HG02588 (cell line): ENCODE measurements at regions not wholly inside any gene's neighbourhood (a gene's known extent, or its start where the extent isn't known, plus 50 kb on each side); places are given as distances from the start of the nearest gene placed in this dataset.
"Not testable (repeated sequence)": the region's sequence is repeated elsewhere in the genome, so short reads cannot be mapped to it uniquely, and the experiment has no call there.

Source experiments
- ATAC-seq: cut with Tn5 transposase; IDR thresholded peaks from one replicate; pipeline ENCODE4 v1.9.1; 2021; ENCODE audit warnings: mild to moderate bottlenecking, moderate library complexity; ENCODE audit not compliant: unreplicated experiment

GRCh38 chrX:138264095-138264494 lies 447.4 kb downstream of the FGF13 start:
- not testable (repeated sequence) for ATAC-seq

GRCh38 chrX:138270931-138271330 lies 440.6 kb downstream of the FGF13 start:
- ATAC-seq = no peak

- not testable (repeated sequence) for ATAC-seq
These were observed 428.8 kb downstream of the FGF13 start for GRCh38 chrX:138282598-138283150.

GRCh38 chrX:138287205-138287877 lies 424.2 kb downstream of the FGF13 start:
- no peak for ATAC-seq

DNA sequence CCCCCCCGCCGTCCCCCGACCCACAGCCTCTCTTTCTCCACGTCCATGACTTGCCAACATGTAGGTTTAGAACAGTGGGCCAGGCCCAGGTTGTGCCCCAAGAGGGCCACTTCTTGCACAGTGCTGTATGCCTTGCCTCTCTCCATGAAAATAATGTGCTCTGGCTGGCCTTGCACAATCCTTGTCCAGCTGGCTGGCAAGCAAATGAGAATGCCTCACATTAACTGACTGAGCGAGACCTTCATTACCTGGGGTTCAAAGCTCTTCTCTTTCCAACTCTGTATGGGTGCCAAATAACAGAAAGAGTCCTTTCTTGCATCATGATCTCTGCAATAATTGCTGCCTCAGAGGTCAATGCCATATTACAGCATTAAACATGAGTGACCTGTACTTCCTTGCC lies 416.6 kb downstream of the FGF13 start:
- ATAC-seq = no peak

- no peak for ATAC-seq
These were observed 413.2 kb downstream of the FGF13 start for GRCh38 chrX:138298268-138298667.

DNA sequence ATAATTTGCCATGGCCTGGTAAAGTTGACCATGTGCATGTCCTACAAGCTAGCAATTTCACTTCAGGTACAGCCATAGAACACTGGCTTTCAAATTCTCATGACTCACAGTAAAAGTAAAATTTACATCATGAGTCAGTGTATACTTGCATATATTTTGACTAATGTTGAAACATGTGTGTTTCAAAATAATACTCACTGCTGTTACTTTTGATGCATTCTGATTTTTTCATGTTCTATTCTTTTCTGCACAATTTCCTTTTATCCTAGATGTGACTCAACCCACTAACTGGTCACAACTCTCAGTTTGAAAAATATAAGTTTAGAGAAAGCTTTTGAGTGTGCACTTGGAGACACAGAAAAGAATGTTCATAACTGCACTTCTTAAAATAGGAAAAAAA lies 365.7 kb downstream of the FGF13 start:
- no peak for ATAC-seq

DNA sequence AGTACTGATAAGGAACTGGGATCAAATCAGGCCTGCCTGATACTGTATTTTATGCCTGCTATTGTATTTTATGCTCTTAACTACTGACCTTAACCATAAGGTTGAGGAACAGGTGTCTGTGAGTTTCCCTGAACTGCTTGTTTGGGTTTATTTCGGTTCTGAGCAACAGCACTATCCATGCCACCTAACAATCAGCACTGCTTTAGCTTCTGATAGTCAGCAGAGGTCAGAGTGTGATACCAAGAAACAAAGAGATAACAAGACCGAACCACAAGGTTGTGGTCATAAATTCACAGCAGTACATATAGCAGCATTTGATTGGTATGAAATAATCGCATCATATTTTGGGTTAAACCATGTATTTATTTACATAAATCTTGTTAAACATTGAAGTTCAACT lies 362.2 kb downstream of the FGF13 start:
- no peak for ATAC-seq

DNA sequence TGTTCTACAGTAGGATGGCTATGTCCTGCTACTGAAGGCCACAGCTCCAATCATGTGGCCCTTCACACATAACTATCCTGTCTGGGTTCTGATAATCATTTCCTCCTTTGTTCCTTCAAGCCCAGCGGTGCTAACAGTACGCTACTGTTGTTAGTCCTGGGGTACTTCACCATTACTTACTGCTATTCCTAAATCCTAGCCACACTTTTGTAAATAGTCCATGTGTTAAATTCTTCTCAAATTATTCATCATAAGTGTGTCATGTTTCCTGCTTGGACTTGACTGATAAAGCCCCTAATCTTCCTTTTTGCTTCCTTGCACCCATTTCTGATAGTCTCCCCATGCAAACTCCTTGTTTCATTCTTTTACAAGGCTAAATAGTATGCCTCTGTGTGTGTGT lies 332.6 kb downstream of the FGF13 start:
- ATAC-seq = no peak

GRCh38 chrX:138408101-138408500 lies 303.4 kb downstream of the FGF13 start:
- no peak for ATAC-seq

DNA sequence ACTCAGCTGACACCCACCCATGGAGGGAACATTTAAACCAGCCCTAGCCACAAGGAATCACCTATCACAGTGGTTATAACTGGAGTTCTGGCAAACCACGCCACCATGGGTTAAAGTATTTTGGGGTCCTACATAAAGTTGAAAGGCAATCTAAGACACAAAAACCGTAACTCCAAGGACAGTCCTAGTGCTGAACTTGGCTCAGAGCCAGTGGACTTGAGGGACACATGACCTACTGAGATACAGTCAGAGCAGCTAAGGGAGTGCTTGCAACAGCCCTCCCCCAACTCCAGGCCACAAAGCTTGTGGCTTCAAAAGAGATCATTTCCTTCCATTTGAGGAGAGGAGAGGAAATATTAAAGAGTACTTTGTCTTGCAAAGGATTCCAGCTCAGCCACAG lies 300.5 kb downstream of the FGF13 start:
- ATAC-seq = no peak
